Lung (tissue), 11 donors: ENCODE measurements at regions not wholly inside any gene's neighbourhood (a gene's known extent, or its start where the extent isn't known, plus 50 kb on each side); places are given as distances from the start of the nearest gene placed in this dataset.
A peak's percentile ranks its signal among the peaks of the same experiment; 100 is the strongest.

Experiments used
- ATAC-seq: fragments of 200-7000 bp; cut with Tn5 transposase; one replicate; pipeline ENCODE4 v1.9.1; 2020; ENCODE audit warnings: moderate number of reproducible peaks; ENCODE audit not compliant: insufficient read depth, low FRiP score
- DNase-seq, 3 donors: peaks; one replicate each; pipeline ENCODE4 v3.0.0-alpha.2; 2013 to 2017
- H3K27ac ChIP-seq, 2 donors: one replicate each; pipeline ENCODE4 v1.5.1; 2013; ENCODE audit warnings: mild to moderate bottlenecking in 2 of 2, moderate library complexity in 2 of 2, control low read depth in 1 of 2, inconsistent platforms in 1 of 2, low read depth in 1 of 2, low read length in 1 of 2
- H3K27me3 ChIP-seq, 3 donors: one replicate each; pipeline ENCODE4 v1.5.1; 2013; ENCODE audit warnings: low read length in 2 of 3; ENCODE audit not compliant: control insufficient read depth in 3 of 3, insufficient read depth in 3 of 3
- H3K36me3 ChIP-seq, 4 donors: one replicate each; pipeline ENCODE4 v1.5.1; 2013; ENCODE audit warnings: low read length in 4 of 4, mild to moderate bottlenecking in 1 of 4, moderate library complexity in 1 of 4; ENCODE audit not compliant: control insufficient read depth in 4 of 4, insufficient read depth in 4 of 4
- H3K4me1 ChIP-seq, 5 donors: one replicate each; pipeline ENCODE4 v1.5.1; 2013; ENCODE audit warnings: low read length in 5 of 5, mild to moderate bottlenecking in 2 of 5, moderate library complexity in 1 of 5; ENCODE audit not compliant: control insufficient read depth in 5 of 5, insufficient read depth in 5 of 5
- H3K4me3 ChIP-seq: one replicate; pipeline ENCODE4 v1.5.1; 2013; ENCODE audit warnings: mild to moderate bottlenecking, control low read depth, moderate library complexity
- H3K9ac ChIP-seq, 2 donors: one replicate each; pipeline ENCODE4 v1.5.1; 2013; ENCODE audit warnings: low read length in 2 of 2, control low read depth in 1 of 2; ENCODE audit not compliant: insufficient read depth in 1 of 2
- H3K9me3 ChIP-seq, 4 donors: one replicate each; pipeline ENCODE4 v1.5.1; 2013; ENCODE audit warnings: low read length in 3 of 4, mild to moderate bottlenecking in 1 of 4, moderate library complexity in 1 of 4; ENCODE audit not compliant: control insufficient read depth in 4 of 4, insufficient read depth in 3 of 4
- CTCF ChIP-seq: IDR thresholded peaks from 2 replicates; pipeline ENCODE4 v1.5.1; 2012; ENCODE audit warnings: mild to moderate bottlenecking; ENCODE audit errors: control extremely low read depth, extremely low read depth
- WGBS, 2 donors: extraction: QIAGEN DNeasy Blood & Tissue Kit; methylation state at CpG; one replicate each; pipeline ENCODE4 v1.1.7; 2013; 5-methylcytosine and 5-hydroxymethylcytosine counted together
- donor health status: control.
- donor health status: control.
- donor health status: Bipolar disorder and iron deficiency.
- donor health status: healthy.
- donor health status: DM: yes; HTN: yes; CAD: no.

GRCh38 chr7:25638590-25639244, 410.4 kb upstream of the NPVF start:
- no peak overlapping the region for H3K9ac ChIP-seq
- 80 to 85% methylated on average over 7 of the region's 7 CpGs for WGBS, 2 donors
- peaks cover 0 to 28% (median 7%) of the 10 kb centered on the region in 5 donors for H3K4me1 ChIP-seq
- H3K9me3 ChIP-seq = peaks cover 0 to 2% (median 0%) of the 10 kb centered on the region in 4 donors
- H3K4me3 ChIP-seq = no peak overlapping the region
- H3K36me3 ChIP-seq = no peaks in the 10 kb centered on the region
- DNase-seq (no peak), ATAC-seq (no peak)
- no peak for TF ChIP-seq CTCF
- H3K27me3 ChIP-seq = no peaks in the 10 kb centered on the region
- no peak overlapping the region for H3K27ac ChIP-seq

GRCh38 chr7:25642849-25643248, 414.6 kb upstream of the NPVF start:
- ATAC-seq (peak; percentile 66), DNase-seq (no peak)
- no peak overlapping the region for H3K27ac ChIP-seq
- H3K36me3 ChIP-seq = no peaks in the 10 kb centered on the region
- H3K4me3 ChIP-seq = no peak overlapping the region
- peaks cover 0 to 6% (median 1%) of the 10 kb centered on the region in 5 donors for H3K4me1 ChIP-seq
- no peak for TF ChIP-seq CTCF
- H3K9ac ChIP-seq = no peak overlapping the region
- no peaks in the 10 kb centered on the region for H3K27me3 ChIP-seq
- WGBS, 2 donors = 79 to 89% methylated on average over 3 of the region's 3 CpGs
- H3K9me3 ChIP-seq = no peaks in the 10 kb centered on the region

GRCh38 chr7:25643286-25643685, 415.0 kb upstream of the NPVF start:
- DNase-seq = no peak
- TF ChIP-seq CTCF = no peak
- peaks cover 0 to 1% (median 0%) of the 10 kb centered on the region in 5 donors for H3K4me1 ChIP-seq

More at GRCh38 chr7:25643286-25643685, 415.0 kb upstream of the NPVF start:
- no peak overlapping the region for H3K9ac ChIP-seq
- H3K27ac ChIP-seq = no peak overlapping the region
- ATAC-seq = peak; percentile 63
- H3K27me3 ChIP-seq = no peaks in the 10 kb centered on the region
- H3K36me3 ChIP-seq = no peaks in the 10 kb centered on the region
- H3K9me3 ChIP-seq = no peaks in the 10 kb centered on the region
- WGBS, 2 donors = 70 to 73% methylated on average over 5 of the region's 5 CpGs
- no peak overlapping the region for H3K4me3 ChIP-seq
